ENCODE measurements at regions not wholly inside any gene's neighbourhood (a gene's known extent, or its start where the extent isn't known, plus 50 kb on each side); places are given as distances from the start of the nearest gene placed in this dataset.

DNA sequence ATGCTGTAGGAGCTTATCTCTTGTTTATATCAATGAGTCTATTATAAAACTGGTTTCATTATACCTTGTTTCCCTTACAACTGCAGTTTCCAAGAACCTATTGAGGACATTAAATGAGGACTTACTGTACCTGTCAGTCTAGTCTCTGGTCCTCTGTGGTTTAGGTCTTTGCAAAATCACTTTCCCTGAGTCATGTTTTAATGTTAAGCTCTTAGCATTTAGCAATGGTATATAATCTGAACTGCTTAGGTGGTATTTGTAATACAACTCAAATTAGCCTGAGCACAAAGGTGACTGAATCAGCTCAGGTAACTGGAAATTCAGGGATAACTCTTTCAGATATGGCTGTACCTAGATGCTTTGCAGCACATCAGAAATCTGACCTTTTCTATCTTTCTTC is 418.3 kb upstream of the SPRED2 start:
- H3K4me1 ChIP-seq, result no peaks in the 10 kb centered on the region
- H3K27ac ChIP-seq, result no peak overlapping the region
- H3K9me3 ChIP-seq, result no peaks in the 10 kb centered on the region
- no peaks in the 10 kb centered on the region for H3K27me3 ChIP-seq
- no peak overlapping the region for H3K4me3 ChIP-seq
- no peak for DNase-seq
- H3K36me3 ChIP-seq, result no peaks in the 10 kb centered on the region
- no peak for TF ChIP-seq POLR2A (IDR thresholded peaks at IDR 0.05)
- TF ChIP-seq, protein P1, sequence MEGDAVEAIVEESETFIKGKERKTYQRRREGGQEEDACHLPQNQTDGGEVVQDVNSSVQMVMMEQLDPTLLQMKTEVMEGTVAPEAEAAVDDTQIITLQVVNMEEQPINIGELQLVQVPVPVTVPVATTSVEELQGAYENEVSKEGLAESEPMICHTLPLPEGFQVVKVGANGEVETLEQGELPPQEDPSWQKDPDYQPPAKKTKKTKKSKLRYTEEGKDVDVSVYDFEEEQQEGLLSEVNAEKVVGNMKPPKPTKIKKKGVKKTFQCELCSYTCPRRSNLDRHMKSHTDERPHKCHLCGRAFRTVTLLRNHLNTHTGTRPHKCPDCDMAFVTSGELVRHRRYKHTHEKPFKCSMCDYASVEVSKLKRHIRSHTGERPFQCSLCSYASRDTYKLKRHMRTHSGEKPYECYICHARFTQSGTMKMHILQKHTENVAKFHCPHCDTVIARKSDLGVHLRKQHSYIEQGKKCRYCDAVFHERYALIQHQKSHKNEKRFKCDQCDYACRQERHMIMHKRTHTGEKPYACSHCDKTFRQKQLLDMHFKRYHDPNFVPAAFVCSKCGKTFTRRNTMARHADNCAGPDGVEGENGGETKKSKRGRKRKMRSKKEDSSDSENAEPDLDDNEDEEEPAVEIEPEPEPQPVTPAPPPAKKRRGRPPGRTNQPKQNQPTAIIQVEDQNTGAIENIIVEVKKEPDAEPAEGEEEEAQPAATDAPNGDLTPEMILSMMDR (IDR thresholded peaks at IDR 0.05), result no peak

DNA sequence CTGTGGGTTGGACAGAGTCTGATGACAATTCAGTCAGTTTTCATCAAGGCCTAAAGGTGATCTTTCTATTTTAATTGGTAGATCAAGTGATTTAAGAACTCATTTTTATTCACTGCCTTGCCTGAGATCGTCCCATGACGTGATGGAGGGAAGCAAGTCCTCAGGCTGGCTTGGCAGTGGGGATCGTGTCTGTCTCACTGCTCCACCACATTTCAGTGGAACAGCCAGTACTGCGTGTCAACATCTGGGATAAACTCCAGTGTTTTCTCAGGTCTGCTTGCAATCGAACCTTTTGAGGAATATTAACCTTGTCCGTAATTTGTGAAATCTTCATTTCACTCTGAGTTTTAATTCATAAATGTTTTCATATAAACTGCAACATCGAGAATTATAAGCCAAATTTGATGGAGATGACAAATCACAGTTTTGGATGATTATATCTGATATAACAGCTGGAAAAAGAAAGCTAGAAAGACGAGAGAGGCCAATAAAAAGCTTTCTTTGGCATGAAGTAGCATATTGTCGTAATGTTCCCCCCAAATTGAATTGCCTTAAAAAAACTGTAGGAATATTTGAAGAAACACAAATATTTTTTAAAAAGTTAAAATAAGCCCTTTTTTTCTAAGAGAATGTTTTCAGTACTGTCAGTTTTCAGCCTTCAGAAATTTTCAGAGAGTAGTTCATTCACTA is 414.7 kb upstream of the SPRED2 start:
- no peaks in the 10 kb centered on the region for H3K27me3 ChIP-seq
- H3K4me3 ChIP-seq, result no peak overlapping the region
- H3K9me3 ChIP-seq, result no peaks in the 10 kb centered on the region
- no peak overlapping the region for H3K27ac ChIP-seq
- no peak for TF ChIP-seq POLR2A (IDR thresholded peaks at IDR 0.05)
- TF ChIP-seq, protein P1 (IDR thresholded peaks at IDR 0.05), result no peak
- no peaks in the 10 kb centered on the region for H3K36me3 ChIP-seq
- no peak for DNase-seq
- no peaks in the 10 kb centered on the region for H3K4me1 ChIP-seq

DNA sequence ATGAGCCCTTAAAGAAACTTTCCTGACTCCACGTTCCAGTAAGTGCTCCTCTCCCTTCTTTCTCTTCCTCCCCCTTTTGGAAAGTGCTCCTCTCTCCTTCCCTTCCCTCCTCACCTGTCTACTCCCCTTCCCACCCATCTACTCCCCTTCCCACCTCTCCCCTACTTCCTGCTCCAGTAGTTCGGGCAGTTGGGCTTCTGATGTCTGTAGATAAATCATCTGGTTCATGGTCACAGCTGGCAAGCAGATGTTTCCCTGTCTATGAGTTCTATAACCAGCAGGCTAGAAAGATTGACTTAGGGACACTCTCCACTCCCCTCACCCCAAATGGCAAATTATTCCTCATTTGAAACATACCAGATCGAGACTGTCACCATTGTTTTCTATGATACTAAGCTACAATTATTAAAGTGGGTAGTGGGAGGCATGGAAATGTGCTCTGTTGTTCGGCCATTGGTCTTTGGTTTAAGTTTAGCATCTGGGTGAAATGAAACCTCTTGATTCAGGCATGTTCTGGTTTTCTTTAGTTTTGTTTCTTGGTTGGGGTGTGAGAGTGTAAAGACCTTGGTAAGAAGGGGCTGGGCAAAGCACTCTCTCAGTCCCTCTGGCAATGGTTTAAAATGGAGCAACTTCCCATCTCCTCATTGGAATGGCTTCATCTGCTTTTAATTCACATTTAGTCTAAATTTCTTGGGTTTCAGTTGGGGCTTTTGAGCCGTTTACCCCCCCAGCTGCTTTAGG is 413.2 kb upstream of the SPRED2 start:
- Histone ChIP-seq H3K4me3 (no peak overlapping the region), H3K27ac (no peak overlapping the region), H3K27me3 (no peaks in the 10 kb centered on the region), H3K36me3 (no peaks in the 10 kb centered on the region), H3K4me1 (no peaks in the 10 kb centered on the region), H3K9me3 (no peaks in the 10 kb centered on the region)
- no peak for DNase-seq
- no peak for TF ChIP-seq POLR2A (IDR thresholded peaks at IDR 0.05)
- TF ChIP-seq, protein P1 (IDR thresholded peaks at IDR 0.05), result no peak

DNA sequence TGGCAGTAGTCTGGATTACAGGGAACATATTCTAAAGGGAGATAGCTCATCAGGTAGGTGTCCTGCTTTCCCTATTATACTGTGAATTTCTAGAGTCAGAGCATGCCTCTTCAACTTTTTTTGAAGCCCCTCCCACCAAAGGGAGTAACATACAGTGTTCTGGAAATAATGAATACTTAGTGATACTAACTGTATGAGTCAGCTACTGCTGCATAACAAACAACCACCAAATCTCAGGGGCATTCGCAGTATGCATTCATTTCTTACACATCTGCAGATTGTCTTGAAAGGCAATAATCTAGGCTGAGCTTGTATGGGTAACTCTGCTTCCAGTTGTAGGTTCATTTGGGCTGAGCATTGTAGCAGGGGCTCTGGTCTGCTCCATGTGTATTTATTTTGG is 409.7 kb upstream of the SPRED2 start:
- no peak overlapping the region for H3K27ac ChIP-seq
- no peaks in the 10 kb centered on the region for H3K27me3 ChIP-seq

DNA sequence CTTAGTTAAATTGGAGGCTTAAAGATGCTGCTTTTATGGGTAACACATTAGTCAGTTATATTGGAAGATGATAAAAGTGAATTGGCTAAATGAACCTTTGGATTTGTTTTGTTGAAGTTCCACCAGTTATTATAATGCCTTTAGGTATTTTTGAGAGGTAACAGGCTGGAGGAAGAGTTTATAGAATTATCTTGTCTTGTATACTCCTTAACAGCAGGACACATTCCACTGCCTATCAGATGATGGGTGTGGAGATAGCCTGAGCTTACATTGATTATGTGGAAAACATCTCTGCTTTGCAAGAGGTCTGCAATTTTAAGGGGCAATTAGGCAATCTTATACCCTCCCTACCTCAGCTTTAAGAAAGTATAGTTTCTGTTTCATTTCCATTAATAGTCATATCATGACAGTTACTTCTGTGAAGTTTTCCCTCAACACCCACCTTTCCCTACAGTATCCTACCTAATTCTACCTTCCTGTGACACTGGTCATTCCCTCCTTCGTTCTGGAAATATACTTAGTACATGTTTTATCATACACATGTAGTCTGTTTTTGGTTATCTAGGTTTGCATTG is 403.7 kb upstream of the SPRED2 start:
- TF ChIP-seq, protein P1 (IDR thresholded peaks at IDR 0.05), result no peak
- no peak for TF ChIP-seq POLR2A (IDR thresholded peaks at IDR 0.05)
- no peak overlapping the region for H3K27ac ChIP-seq
- H3K9me3 ChIP-seq, result no peaks in the 10 kb centered on the region
- no peaks in the 10 kb centered on the region for H3K36me3 ChIP-seq
- no peaks in the 10 kb centered on the region for H3K27me3 ChIP-seq
- H3K4me1 ChIP-seq, result no peaks in the 10 kb centered on the region
- no peak overlapping the region for H3K4me3 ChIP-seq
- DNase-seq, result no peak

More for the DNA sequence above, 409.7 kb upstream of the SPRED2 start:
- Histone ChIP-seq H3K4me3 (no peak overlapping the region), H3K9me3 (no peaks in the 10 kb centered on the region), H3K36me3 (no peaks in the 10 kb centered on the region), H3K4me1 (no peaks in the 10 kb centered on the region)
- no peak for DNase-seq
- TF ChIP-seq, protein P1 (IDR thresholded peaks at IDR 0.05), result no peak
- TF ChIP-seq POLR2A (IDR thresholded peaks at IDR 0.05), result no peak

Data from Peyer's patch (tissue), 4 donors.